HG03432 (cell line): ENCODE measurements at regions not wholly inside any gene's neighbourhood (a gene's known extent, or its start where the extent isn't known, plus 50 kb on each side); places are given as distances from the start of the nearest gene placed in this dataset.

Source experiments
- ATAC-seq: cut with Tn5 transposase; IDR thresholded peaks from one replicate; pipeline ENCODE4 v1.9.1; 2021; ENCODE audit warnings: mild to moderate bottlenecking, moderate library complexity; ENCODE audit not compliant: unreplicated experiment

DNA sequence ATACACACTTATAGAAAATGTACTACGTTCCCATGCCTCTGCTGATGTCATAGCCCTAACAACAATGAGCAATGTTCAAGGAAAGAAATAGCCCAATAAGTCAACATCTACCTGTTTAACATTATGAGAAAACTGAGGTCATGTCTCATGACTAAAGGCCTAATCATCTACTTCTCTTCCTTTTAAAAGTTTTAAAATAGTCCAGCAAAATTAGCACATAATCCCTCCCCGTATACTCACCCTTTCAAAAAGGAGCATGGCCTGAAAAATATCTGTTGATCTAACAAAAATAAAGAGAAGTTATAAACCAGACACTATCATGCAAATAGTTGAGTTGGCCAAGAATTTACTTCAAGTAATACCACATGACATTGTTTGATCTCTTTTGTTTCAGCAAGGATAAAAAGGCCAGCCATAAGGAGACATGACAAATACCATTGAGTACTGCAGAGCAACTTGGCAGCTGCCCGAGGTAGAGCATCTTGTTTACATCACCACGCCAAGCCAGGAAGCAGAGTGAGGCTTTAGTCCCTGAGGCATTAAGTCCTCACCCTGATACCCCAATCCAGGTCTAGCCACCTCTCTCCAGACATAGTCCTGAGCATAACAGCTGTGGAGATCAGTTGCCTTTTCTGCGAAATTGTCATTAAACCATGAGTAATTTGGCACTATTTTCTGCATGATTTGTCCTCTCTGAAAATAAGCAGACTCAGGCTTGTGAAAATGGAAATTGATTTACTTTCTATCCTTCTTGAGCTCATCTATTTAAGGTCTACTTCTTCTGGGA lies 137.4 kb upstream of the ETAA1 start:
- ATAC-seq, result no peak

DNA sequence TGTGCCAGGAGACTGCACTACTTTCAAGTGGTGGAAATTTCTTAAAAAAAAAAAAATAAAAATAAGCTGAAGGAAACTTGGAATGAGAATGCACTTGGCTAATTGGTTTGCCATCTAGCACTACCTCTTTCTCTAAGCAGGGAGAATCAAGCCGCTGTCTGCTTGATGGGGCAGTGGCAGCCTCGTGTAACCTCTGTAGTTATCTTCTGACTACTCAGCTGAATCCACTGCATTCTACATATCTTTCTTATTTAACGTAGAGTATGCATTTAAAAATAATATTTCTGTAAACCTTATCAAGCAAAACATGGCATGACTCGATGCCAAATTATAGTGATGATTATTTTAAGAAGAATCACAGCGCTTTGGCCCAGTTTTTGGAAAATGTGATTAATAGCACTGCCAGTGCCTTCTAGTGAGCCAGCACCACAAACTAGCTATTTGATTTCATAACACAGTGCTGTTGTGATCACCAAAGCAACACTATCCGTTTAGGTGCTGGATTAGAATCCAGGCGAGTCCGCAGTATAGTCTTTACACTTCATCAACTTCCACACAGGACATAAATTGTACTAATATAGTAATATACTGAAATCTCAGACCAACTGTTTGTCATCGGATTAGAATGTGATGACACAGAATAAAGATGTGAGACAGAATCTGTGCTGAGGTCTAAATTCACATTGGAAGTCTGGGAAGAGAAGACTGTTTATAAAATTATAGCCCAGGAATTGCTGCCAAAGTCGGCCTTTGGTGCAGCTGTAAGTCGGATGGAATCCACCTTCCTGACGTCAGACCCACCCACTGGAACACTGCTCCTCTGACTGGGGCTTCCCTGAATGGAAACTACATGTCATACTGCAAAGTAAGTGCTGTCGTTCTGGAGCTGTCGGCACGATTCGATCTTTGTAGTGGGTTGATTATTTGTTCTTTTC lies 136.5 kb upstream of the ETAA1 start:
- no peak for ATAC-seq

- no peak for ATAC-seq
Observed at GRCh38 chr2:67267241-67267640, 129.9 kb upstream of the ETAA1 start.

GRCh38 chr2:67268797-67269196 lies 128.3 kb upstream of the ETAA1 start:
- ATAC-seq, result no peak

DNA sequence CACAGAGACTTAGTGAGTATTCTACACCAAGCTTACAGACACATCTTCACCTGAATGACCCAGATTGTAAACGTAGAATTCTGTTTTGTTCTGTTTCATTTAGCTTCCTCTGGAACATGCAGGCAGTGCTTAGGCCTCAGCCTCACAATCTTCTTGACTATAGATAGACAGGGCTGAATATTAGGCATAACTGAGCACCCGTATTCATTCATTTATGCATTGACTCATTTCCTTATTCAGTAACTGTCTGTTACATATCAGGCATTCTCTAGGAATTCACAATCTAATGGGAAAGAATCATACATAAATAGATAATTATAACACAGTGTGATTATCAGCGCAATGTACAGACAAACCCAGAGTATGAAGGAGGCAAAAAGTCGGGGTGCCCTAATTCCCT lies 124.9 kb upstream of the ETAA1 start:
- ATAC-seq, result no peak

DNA sequence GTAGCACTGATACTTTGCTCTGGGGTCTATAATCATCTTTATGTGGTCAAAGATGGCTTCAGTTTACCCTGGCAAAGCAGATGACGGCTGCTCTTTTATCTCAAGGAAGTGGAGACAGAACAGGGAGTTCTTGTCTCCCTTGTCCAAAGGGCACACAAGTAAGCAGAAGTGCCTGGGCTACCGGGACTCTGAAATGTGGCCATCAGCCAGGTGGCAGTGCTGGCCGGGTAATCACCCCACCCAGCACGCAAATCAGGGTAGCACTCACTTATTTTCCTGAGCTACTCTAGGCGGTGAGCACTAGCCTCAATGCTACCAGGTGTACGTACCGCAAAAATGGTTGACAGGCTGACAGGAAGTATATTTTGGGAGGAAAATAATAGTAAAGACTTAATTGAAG lies 119.7 kb upstream of the ETAA1 start:
- no peak for ATAC-seq

DNA sequence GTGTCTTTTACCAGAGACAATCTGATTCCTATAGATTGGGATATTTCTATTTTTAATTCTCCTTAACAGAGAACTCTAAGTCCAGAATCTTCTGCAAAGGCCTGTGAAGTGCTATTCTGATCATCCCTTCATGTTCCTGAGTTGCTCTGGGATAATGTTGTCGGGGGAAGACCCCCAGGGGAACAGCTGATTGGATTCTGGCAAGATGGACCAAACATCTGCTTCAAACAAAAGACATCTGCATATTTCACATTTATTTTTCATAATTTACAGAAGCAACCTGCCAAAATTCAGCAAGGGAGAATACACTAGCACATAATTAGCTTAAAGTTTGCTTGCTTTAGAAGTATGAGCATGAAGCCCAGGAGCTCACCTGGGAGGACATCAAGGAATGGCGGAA lies 116.0 kb upstream of the ETAA1 start:
- no peak for ATAC-seq

GRCh38 chr2:67283641-67284040 lies 113.5 kb upstream of the ETAA1 start:
- ATAC-seq, result no peak

- no peak for ATAC-seq
Observed at GRCh38 chr2:67286981-67287759, 110.0 kb upstream of the ETAA1 start.

DNA sequence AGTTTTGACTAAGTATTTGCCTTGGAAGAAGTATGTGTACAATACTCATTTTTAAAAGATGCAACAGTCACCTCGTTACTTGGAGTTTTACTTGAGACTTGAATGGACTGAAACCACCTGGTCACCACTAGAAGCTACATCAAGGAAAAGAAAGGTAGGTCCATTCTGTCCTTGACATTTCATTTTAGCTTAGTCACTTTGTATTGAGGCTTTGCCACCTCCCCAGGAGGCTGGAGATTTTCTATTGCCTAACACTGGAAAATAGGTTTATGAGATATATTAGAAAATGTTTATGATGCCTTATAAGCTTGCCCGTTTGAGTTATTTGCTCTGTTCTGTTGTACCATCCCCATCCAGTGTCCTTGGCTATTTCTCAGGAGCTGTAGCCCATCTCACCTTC lies 107.9 kb upstream of the ETAA1 start:
- ATAC-seq, result no peak

- ATAC-seq, result no peak
Observed at GRCh38 chr2:67289921-67290371, 107.2 kb upstream of the ETAA1 start.

DNA sequence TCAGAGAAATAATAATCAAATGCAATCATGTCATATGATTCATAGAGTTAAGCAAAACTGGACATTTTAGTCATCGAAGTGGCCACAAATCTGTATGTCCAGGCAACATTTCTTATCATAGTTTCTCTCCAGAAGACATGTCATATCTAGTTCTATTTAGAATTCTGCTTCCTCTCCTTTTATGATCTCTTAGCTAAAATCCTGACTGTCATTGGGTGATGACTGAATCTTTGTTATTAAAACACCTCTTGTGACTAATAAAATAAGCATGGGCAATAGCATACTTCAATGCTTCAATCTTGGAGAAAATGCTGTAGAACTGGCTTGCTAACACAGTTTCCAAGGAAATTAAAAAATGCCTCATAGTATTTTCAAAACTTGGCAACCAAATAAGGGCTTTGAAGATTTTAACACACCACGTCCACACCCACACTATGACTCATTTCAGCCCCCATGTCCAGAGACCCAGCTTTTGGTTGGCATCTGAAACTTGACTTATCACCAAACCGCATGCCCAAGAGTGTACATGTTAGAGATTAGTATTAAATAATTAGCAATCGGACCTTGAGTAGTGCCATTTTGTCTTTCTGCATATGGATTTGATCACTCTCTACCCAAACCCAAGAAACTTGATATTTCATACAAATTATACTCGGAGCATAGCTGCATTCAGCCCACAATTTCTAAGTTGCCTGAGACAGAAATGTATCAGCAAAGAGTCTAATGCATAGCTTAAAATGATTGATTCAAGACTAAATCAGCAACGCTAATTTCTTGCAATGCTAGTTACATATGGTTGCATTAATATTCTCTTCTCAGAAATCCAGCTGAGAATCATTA lies 106.5 kb upstream of the ETAA1 start:
- no peak for ATAC-seq

GRCh38 chr2:67294218-67294617 lies 102.9 kb upstream of the ETAA1 start:
- ATAC-seq, result no peak

GRCh38 chr2:67295406-67295805 lies 101.7 kb upstream of the ETAA1 start:
- no peak for ATAC-seq

DNA sequence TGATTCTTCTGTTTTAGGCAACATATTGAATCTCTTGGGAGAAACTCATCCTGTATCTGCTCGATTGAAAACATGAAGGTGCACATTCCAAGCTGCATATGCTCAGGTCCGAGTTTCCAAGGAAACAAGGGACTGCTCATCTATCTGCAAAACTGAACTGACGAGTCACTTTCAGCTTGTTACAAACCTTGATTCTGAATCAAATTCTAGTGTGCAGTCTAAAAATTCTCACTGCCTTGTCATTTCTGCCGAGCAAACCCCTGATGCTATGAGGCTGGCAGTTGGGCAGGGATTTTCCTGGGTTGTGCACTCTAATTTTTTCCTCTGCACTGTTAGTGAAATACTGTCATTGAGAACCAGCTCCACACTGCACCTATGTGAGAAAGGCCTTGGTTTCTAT lies 101.3 kb upstream of the ETAA1 start:
- no peak for ATAC-seq

GRCh38 chr2:67304300-67304890 lies 92.7 kb upstream of the ETAA1 start:
- no peak for ATAC-seq

DNA sequence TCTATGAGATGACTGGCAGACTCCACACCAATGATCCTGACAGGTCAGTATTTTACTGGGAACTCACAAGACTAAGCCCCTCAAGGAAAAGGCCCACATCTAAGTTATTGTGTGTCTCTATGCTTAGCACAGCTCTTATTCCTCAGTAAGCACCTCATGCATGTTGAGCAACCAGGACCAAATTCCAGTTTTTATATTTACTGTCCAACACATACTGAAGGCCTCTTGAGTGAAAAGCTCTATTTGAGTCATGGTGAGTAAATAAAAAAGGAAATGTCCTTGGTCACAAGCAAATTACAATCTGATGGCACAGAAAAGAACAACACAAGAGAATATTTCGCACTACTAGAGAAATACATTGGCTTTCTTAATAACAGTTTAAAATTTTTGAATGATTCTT lies 87.9 kb upstream of the ETAA1 start:
- no peak for ATAC-seq

DNA sequence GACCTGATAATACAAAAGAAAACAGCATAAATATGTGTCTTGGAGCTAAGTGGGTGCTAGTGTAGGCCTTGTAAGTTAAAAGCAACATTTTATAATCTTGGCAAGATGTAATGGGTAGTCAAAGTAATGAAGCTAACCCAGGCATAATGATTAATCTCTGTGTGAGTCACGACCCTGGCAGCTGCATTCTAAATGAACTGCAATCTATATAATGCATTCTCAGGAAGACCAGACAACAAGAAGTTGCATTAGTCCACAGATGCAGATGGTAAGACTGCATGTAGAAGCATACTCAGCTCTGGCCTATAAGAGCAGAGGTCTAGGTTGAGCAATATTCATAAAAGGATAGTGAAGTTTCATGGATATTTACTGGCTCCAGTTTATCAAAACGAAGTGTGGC lies 85.6 kb upstream of the ETAA1 start:
- ATAC-seq, result no peak

GRCh38 chr2:67312871-67313270 lies 84.3 kb upstream of the ETAA1 start:
- no peak for ATAC-seq

GRCh38 chr2:67313536-67313935 lies 83.6 kb upstream of the ETAA1 start:
- no peak for ATAC-seq
